AG04449 (cell line): ENCODE measurements at regions not wholly inside any gene's neighbourhood (a gene's known extent, or its start where the extent isn't known, plus 50 kb on each side); places are given as distances from the start of the nearest gene placed in this dataset.

ENCODE experiments used
- CTCF ChIA-PET: fragments of 350-600 bp; formaldehyde crosslinking; extraction: SDS; loops from one replicate; lab custom pipeline; 2021; ENCODE audit warnings: antibody characterized with exemption; lab: Yijun Ruan, JAX
- POLR2A ChIA-PET: fragments of 400-600, 350-600 bp; formaldehyde crosslinking; extraction: SDS; loops from one replicate; lab custom pipeline; 2020; ENCODE audit warnings: antibody characterized with exemption, inconsistent platforms; lab: Yijun Ruan, JAX
- DNase-seq: peaks from one replicate; pipeline ENCODE4 v3.0.0-alpha.2; 2010; ENCODE audit warnings: low read depth, low spot score
- H3K4me3 ChIP-seq: 2 replicates; pipeline ENCODE4 v1.5.1; 2011; ENCODE audit warnings: low read depth, mild to moderate bottlenecking, control low read depth, low read length
- TF ChIP-seq, protein P1 (sequence below): IDR thresholded peaks from one replicate; pipeline ENCODE4 v1.5.1; 2011; ENCODE audit warnings: mild to moderate bottlenecking, moderate library complexity, low read length, control low read depth, inconsistent platforms; ENCODE audit not compliant: insufficient read depth; ENCODE audit errors: missing control alignments

DNA sequence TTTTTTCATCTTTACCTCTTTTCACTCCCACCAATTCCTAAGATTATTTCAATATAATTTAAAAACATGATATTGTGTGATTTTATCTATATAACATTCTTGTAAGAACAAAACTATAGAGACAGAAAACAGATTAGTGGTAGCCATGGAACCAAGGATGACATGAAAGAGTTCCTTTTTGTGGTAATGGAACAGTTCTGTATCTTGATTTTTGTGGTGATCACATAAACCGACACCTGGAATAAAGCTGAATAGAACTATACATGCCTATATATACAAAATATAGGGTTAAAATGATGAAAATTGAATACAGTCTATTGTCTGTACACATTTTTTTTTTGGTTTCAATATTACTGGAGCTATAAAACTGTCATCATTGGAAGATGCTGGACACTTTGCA is 945.4 kb downstream of the SI start:
- CTCF ChIA-PET, result no interaction called here
- POLR2A ChIA-PET, result no interaction called here
- no peak for DNase-seq
- H3K4me3 ChIP-seq, result no peak overlapping the region
- TF ChIP-seq, protein P1, sequence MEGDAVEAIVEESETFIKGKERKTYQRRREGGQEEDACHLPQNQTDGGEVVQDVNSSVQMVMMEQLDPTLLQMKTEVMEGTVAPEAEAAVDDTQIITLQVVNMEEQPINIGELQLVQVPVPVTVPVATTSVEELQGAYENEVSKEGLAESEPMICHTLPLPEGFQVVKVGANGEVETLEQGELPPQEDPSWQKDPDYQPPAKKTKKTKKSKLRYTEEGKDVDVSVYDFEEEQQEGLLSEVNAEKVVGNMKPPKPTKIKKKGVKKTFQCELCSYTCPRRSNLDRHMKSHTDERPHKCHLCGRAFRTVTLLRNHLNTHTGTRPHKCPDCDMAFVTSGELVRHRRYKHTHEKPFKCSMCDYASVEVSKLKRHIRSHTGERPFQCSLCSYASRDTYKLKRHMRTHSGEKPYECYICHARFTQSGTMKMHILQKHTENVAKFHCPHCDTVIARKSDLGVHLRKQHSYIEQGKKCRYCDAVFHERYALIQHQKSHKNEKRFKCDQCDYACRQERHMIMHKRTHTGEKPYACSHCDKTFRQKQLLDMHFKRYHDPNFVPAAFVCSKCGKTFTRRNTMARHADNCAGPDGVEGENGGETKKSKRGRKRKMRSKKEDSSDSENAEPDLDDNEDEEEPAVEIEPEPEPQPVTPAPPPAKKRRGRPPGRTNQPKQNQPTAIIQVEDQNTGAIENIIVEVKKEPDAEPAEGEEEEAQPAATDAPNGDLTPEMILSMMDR, result no peak

DNA sequence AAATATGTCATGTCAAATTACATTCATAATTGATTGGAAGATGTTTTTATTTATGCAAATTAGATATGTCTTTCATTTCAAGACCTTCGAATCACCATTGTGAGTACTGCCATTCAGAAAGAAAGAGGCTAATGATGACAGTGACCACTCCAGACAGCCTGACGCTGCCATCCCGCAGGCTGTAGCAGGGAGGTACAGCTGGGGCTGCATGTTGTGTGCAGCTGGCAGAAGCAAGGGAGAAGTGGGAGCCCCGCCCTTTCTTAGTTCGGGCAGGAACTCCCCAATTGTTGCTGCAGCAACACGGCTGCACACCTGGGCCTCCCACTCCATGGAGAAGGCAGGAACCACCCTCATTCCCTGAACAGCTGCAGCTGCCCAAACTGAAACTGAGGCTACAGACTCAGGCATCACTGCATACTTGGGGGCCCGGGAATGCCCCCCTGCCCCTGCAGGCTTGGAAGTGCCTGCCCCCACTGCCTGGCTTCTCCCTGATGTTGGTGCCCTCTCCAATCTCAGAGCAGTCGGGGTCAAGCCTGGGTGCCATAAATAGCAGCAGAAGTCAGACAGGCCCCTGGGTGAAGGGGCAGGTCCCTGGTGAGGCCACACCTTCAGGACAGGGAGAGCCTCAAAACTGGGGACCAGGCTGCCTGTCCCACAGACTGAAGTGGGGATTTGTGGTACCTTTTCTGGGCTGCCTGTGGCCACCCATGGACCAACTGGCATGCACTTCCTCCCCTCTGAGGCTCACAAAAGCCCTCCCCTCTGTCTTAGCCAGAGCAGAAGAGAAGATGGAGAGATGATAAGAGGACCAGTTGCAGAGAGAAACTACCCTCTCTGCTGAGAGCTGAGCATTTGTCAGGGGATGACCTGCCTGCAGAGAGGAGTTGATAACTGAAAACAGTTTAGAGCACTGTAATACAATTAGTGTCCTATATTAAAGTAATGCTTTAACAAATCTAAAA is 964.6 kb downstream of the SI start:
- H3K4me3 ChIP-seq, result no peak overlapping the region
- TF ChIP-seq, protein P1, result no peak
- ChIA-PET CTCF (no interaction called here), POLR2A (no interaction called here)
- DNase-seq, result no peak

DNA sequence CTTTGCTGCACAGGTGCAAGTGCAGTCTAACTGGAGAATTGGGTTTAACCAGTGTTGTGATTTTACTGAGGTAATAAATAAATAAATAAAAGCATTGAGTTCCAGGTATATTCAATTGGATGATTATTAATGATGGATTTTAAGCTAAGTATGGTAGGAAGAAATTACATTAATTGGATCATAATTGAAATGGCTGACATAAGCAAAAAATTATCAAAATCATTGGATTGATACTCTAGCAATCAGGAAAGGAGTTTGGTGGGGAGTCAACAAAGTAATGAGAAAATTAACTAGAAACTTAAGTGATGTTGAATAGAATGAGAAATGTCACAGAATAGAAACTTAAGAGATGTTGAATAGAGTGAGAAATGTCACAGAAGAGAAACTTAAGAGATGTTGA is 981.9 kb downstream of the SI start:
- DNase-seq, result no peak
- no peak overlapping the region for H3K4me3 ChIP-seq
- CTCF ChIA-PET, result no interaction called here
- POLR2A ChIA-PET, result no interaction called here
- TF ChIP-seq, protein P1, result no peak

DNA sequence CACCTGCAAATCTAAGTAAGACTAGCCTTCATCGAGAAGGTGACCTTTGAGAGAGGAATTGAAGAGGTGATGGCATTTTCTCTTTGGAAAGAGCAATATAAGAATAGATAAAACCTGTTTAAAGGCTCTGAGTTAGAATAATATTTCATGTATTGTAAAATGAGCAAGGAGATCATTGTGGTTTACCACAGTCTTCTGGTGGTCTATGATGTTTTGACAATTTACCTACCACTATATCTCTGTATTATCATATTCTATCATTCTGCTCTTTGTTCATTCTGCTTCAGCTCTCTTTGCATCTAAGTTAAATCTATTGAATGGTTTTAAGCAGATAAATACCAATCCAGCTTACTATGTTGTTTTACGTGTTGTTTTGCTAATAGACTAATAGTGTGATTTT is 982.3 kb downstream of the SI start:
- DNase-seq, result no peak
- ChIA-PET POLR2A (no interaction called here), CTCF (no interaction called here)
- TF ChIP-seq, protein P1, result no peak
- no peak overlapping the region for H3K4me3 ChIP-seq

DNA sequence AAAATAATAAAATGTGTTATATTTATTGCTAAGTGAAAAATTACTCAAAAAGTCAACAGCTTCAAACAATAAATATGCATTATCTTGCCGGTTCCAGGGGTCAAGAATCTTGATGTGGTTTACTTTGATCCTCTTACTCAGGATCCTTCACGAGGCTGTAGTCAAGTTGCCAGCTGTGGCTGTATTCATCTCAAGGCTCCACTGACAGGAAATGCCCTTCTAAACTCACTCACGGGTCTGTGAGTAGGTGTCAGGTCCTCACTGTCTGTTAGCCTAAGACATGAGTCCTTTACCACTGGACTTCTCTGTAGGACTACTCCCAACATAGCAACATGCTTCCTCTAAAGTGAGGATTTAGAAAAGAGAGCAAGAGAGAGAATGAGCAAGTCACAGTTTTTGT is 983.0 kb downstream of the SI start:
- DNase-seq, result no peak
- TF ChIP-seq, protein P1, result no peak
- ChIA-PET POLR2A (no interaction called here), CTCF (no interaction called here)
- no peak overlapping the region for H3K4me3 ChIP-seq

DNA sequence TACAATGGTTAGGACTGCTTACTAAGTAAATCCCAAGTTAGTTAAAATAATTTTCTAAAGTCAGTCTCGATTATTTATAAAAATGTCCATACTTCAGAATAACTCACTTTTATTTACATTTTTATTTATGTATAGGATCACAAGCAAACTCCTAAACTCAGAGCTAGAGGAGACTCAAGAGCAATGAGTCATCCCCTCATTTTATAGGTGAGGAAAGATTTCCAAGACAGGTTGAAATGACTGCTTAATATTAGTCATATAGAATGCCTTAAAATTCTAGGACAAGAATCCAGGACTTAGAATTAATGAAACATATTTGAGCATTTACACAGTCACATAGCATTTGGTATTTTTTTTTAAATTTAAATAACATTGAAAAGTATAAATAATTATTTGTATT is 983.8 kb downstream of the SI start:
- ChIA-PET CTCF (no interaction called here), POLR2A (no interaction called here)
- DNase-seq, result no peak
- H3K4me3 ChIP-seq, result no peak overlapping the region
- TF ChIP-seq, protein P1, result no peak
